GM21390 (cell line): ENCODE measurements at regions not wholly inside any gene's neighbourhood (a gene's known extent, or its start where the extent isn't known, plus 50 kb on each side); places are given as distances from the start of the nearest gene placed in this dataset.

Source experiments
- ATAC-seq: cut with Tn5 transposase; IDR thresholded peaks from one replicate; pipeline ENCODE4 v1.9.1; 2021; ENCODE audit not compliant: unreplicated experiment

- ATAC-seq = no peak
These were observed 104.7 kb upstream of the RGS18 start for GRCh38 chr1:192053531-192053971.

DNA sequence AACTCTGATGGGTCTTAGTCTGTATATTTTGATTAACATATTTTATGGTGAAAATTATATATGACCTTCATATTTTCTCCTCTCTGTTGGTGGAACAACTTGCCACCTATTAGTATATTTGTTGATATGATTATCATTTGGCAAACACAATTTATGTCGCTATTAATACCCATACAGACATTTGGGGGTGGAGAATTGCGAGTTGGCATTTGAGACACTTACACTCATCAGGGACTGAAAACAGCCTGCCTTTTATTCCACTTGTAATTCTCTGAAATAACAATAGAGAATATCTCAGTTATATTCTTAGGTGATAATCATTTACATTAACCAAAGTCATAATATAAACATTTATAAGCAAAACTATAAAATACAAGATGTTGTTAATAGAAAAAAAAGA, 100.5 kb upstream of the RGS18 start:
- no peak for ATAC-seq

GRCh38 chr1:192059407-192059806, 98.9 kb upstream of the RGS18 start:
- ATAC-seq = no peak

DNA sequence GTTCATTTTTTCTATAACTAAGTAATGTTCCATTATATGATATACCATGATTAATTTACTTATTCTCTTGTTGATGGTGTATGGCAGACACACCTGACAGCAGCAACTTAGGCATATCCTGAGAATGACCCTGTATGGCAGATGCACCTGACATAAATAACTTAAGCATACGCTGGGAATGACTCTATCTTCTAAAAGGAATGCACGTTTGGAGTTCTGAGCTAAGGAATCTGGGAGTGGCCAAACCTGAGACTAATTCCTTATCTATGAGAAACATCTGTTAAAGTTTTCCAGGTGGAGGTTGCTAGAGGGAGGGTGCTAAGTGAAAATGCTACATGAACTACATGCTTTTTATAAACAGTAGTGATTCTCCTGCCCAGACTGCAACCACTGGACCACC, 96.7 kb upstream of the RGS18 start:
- ATAC-seq = no peak

GRCh38 chr1:192065087-192065486, 93.2 kb upstream of the RGS18 start:
- ATAC-seq = no peak

GRCh38 chr1:192066202-192066601, 92.1 kb upstream of the RGS18 start:
- no peak for ATAC-seq

DNA sequence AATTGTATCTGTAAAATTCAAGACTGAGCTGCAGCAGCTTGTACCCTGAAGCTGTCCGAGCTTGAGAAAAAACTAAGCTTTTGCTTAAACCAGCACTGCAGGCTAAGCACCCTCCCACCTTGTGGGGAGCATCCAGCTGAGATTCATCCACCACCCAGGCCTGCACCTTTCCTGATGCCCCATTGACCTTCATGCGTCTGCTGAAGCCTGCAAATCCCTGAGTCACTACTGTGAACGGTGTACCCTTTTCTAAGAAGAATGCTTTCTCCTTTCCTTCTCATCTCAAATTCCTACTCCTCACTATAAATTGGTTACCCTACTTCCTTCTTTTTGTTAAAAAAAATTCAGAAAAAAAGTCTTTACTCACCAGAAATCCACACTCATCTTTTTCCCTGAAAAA, 90.9 kb upstream of the RGS18 start:
- no peak for ATAC-seq

DNA sequence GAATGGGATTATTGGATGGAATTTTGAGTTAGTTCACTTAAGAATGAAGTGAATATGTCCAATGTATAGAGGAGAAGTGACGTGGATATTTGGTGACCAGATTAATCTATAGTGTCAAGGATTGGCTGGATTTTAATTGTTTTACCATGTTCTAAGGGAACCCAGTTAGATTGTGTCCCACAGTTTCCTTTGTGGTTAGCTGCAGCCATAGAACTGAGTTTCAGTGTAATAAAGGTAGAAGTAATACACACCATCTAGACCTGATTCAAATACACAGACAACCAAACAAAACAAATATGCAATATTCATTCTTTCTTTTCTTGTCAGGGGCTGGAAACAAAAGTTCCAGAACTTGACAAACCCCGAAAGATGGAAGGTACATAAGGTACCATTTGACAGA, 88.0 kb upstream of the RGS18 start:
- ATAC-seq = no peak

DNA sequence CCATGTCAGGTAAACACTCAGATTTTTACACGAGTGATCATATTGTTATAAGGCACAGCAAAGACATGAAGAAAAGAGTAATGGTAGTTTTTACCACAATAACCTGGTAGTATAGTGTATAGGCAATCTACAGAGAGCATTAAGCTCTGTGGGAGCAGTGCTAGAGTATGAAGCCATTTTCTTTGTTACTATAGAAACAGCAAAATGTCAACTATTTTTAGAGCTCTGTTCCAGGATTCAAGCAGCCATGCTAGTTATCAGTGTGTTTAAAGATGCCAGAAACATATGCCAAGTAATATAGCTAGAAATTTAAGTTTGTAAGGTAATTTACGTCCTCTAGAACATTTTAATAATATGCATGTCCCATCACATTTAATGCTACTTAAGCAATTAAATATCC, 77.6 kb upstream of the RGS18 start:
- no peak for ATAC-seq

DNA sequence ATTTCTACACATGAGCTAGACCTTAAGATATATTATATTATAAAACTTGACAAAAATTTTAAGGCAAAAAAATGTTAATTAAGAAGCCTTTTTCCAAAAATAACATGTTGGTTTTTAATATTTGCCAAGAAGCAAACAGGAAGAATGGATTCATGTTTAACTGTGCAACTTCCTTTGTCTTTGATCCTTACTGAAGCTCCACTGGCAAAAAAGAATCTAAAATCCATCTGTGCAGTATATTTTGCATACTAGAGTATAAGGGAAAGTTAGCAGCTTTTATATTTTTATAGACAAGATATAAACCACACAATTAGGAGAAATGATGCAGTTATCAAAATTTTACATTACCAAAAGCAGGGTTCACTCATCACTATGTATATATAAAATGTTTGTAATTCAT, 76.9 kb upstream of the RGS18 start:
- ATAC-seq = no peak

GRCh38 chr1:192086644-192087043, 71.6 kb upstream of the RGS18 start:
- ATAC-seq = no peak

DNA sequence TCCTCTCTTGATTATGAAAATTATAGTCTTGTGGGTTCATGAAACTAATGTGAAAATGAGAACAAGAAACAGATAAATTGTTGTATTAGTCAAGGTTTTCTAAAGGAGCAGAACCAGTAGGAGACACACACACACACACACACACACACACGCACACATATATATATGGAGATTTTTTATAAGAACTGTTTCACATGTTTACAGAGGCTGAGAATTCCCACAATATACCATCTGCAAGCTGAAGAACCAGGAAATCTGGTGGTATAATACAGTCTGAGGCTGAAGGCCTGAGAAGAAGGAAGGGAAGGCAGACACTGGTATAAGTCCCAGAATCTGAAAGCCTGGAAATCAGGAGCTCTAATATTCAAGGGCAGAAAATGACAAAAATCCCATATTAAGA, 70.9 kb upstream of the RGS18 start:
- no peak for ATAC-seq

- no peak for ATAC-seq
These were observed 69.8 kb upstream of the RGS18 start for GRCh38 chr1:192088496-192088895.

DNA sequence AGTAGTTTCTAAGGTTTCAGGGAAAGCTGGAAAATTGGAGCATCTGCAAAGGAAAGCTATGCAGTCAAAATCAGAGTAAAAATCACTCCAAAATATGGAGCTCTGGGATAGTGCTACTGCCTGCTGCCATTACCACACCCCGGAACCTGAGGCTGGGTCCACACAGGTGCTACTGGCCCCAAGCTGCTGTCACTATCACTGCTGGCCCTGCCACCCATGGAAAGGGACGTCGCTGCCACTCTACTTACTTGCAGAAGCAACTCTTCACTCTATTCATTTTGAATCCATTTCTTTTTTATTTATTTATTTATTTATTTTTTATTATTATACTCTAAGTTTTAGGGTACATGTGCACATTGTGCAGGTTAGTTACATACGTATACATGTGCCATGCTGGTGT, 60.3 kb upstream of the RGS18 start:
- ATAC-seq = no peak

DNA sequence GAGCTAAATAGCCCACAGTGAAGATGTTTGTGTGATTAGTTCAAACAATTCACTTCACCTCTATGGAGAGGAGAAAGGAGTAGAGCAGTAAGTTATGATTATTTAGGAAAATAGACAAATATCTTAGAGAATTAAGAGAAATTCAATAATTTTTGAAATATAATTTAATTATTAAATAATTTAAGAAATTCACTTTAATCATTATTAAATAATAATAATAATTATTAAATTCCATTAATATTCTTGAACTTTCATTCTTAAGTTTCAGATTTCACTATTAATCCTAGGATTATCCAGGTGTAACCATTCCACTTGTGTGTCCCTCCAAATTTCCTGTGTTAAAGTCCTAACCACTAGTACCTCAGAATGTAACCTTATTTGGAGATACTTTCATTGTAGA, 58.9 kb upstream of the RGS18 start:
- ATAC-seq = no peak

DNA sequence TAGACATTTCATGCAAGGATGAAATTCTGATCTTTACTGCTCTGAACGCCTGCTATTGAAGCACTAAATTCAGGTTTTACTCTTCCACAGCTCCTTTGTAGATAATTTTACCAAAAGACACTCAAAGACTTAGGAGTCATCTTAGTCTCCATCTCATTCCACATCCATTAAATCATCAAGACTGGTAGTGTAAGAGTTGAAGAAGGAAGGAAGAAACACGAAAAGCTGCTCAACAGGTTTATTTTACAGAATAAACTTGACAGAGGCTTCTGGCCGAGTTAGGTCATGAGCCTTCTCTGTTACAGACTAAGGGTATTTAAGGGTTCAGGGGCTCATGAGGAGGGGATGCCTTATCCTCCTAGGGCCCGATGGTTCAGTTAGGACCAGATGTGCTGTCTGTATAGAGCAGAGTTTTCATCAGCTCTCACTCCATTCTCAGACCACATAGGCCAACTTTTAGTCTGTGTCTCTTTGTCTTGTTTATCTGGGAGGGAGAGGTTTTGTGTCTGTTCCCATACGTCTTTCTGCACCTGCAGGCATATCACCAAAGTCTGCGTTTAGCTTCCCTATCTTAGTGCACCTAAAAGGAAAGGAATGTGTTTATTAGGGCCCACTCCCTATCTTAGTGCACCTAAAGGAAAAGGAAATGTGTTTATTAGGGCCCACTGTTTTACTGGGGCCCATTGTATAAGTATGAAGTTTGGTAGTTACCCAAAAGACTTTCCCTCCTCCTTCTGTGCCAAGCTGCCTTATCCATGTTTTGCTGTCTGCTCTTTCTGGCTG, 57.4 kb upstream of the RGS18 start:
- ATAC-seq = no peak

DNA sequence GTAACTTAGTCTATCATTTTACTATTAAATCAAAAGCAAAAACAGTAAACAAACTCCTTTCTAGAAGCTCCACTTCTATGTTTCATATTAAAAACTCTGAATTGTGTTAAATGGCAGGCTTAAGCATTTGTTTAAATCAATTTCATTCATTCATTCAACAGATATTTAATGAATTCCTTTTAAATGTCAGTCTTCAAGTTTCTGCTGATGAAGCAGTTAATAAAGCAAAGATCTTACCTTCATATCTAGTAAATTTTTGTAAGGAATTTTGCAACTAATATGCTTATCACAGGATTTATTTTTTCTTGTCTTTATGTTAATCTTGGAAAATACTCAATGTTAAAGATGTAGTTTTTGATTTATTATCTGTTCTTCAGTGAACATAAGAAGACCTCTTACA, 54.1 kb upstream of the RGS18 start:
- ATAC-seq = no peak

DNA sequence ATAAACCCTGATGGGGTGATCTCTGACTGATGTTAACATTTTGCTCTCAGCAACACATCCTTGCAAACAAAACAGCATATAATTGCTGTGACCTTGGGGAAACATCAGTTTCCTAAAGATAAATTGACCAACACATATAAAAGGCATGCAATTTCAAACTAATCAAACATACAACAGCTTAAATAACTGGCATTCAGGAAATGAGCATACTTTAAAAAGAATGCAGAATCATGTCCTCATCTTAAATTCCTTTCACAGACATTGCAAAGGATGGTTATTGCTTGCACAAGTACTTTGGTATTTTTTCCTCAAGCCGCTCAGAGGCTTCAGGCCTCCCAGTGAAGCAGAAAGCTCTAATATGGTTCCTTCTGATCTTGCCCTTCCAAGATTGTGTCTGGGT, 53.4 kb upstream of the RGS18 start:
- ATAC-seq = no peak

DNA sequence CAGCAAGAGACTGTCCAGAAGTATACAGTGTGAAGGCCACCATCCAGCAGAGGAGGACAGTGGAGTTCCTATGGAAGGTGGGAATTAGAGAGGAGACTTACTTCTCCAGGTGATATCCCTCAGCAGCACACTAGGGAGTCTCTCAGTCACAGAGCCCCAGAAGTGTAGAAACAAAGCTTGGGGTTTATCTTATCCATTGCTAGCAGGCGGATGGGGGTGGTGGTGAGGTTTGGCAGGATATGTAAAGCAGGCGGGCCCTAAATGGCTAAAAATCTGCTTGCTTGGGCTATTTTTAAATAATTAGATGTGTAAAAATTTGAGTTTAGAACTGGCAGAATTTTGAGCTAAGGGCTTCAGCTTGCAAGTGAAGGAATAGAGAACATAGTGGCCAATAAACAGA, 50.1 kb upstream of the RGS18 start:
- ATAC-seq = no peak
